IMR-90 (cell line): ENCODE measurements at regions not wholly inside any gene's neighbourhood (a gene's known extent, or its start where the extent isn't known, plus 50 kb on each side); places are given as distances from the start of the nearest gene placed in this dataset.

Source experiments
- ATAC-seq: fragments of 200-7000 bp; cut with Tn5 transposase; 2 replicates; pipeline ENCODE4 v1.9.1; 2020; ENCODE audit warnings: low read depth, mild to moderate bottlenecking, moderate library complexity
- BruUV-seq: library from RNA; stranded (reverse); fragments of 400-500 nt; replicated peaks from 2 replicates; lab custom pipeline; 2021; lab: Mats Ljungman, UMichigan
- CTCF ChIA-PET: fragments of 300-600 bp; formaldehyde crosslinking; extraction: SDS; loops from one replicate; lab custom pipeline; 2021; ENCODE audit warnings: antibody characterized with exemption; lab: Yijun Ruan, JAX
- POLR2A ChIA-PET: fragments of 300-600 bp; sonication (Branson Sonifier 250); formaldehyde crosslinking; loops from one replicate; lab custom pipeline; 2022; ENCODE audit warnings: antibody characterized with exemption; ENCODE audit not compliant: unreplicated experiment; lab: Charles Lee
- DNase-seq: peaks from one replicate; pipeline ENCODE4 v3.0.0; 2013
- H2AFZ ChIP-seq: replicated peaks from 2 replicates; pipeline ENCODE3; 2013; ENCODE audit warnings: low read length, mild to moderate bottlenecking; ENCODE audit not compliant: poor library complexity
- H2AK5ac ChIP-seq: 2 replicates; pipeline ENCODE4 v1.6.1; 2013; ENCODE audit warnings: low read depth, low read length, inconsistent platforms
- H2AK9ac ChIP-seq: replicated peaks from 2 replicates; pipeline ENCODE3; 2013; ENCODE audit warnings: mild to moderate bottlenecking, low read depth, low read length, moderate library complexity; ENCODE audit not compliant: poor library complexity
- H2BK120ac ChIP-seq: 2 replicates; pipeline ENCODE4 v1.6.1; 2013; ENCODE audit warnings: low read depth, low read length, inconsistent platforms
- H2BK15ac ChIP-seq: 3 replicates; pipeline ENCODE4 v1.6.1; 2013; ENCODE audit warnings: low read depth, low read length, inconsistent platforms
- H2BK20ac ChIP-seq: 2 replicates; pipeline ENCODE4 v1.6.1; 2013; ENCODE audit warnings: low read depth, mild to moderate bottlenecking, inconsistent platforms, low read length, moderate library complexity
- H2BK5ac ChIP-seq: 2 replicates; pipeline ENCODE4 v1.6.1; 2013; ENCODE audit warnings: mild to moderate bottlenecking, low read depth, low read length, inconsistent platforms; ENCODE audit not compliant: poor library complexity, severe bottlenecking
- H3K14ac ChIP-seq: replicated peaks from 2 replicates; pipeline ENCODE4 v1.6.1; 2013; ENCODE audit warnings: low read depth, low read length, inconsistent platforms
- H3K18ac ChIP-seq: 2 replicates; pipeline ENCODE4 v1.6.1; 2013; ENCODE audit warnings: low read depth, low read length, control low read depth
- H3K23ac ChIP-seq: 2 replicates; pipeline ENCODE4 v1.6.1; 2013; ENCODE audit warnings: low read depth, low read length, inconsistent platforms
- H3K27ac ChIP-seq: 2 replicates; pipeline ENCODE4 v1.5.1; 2013; ENCODE audit warnings: mild to moderate bottlenecking, control low read depth, low read length; ENCODE audit not compliant: insufficient read depth
- H3K27me3 ChIP-seq: 2 replicates; pipeline ENCODE4 v1.6.1; 2013; ENCODE audit warnings: low read length; ENCODE audit not compliant: control insufficient read depth, insufficient read depth
- H3K36me3 ChIP-seq: 2 replicates; pipeline ENCODE4 v1.6.1; 2013; ENCODE audit warnings: low read length, mixed read lengths; ENCODE audit not compliant: control insufficient read depth, insufficient read depth
- H3K4ac ChIP-seq: 2 replicates; pipeline ENCODE4 v1.6.1; 2013; ENCODE audit warnings: low read depth, low read length, inconsistent platforms
- H3K4me1 ChIP-seq: 2 replicates; pipeline ENCODE4 v1.6.1; 2013; ENCODE audit warnings: low read length, mixed read lengths; ENCODE audit not compliant: control insufficient read depth, insufficient read depth
- H3K4me2 ChIP-seq: 2 replicates; pipeline ENCODE4 v1.6.1; 2013; ENCODE audit warnings: low read depth, mild to moderate bottlenecking, control low read depth, low read length, moderate library complexity
- H3K4me3 ChIP-seq: 2 replicates; pipeline ENCODE4 v1.5.1; 2013; ENCODE audit warnings: low read depth, mild to moderate bottlenecking, control low read depth, low read length, moderate library complexity; ENCODE audit not compliant: insufficient read depth
- H3K56ac ChIP-seq: 2 replicates; pipeline ENCODE4 v1.6.1; 2013; ENCODE audit warnings: low read length, inconsistent platforms; ENCODE audit not compliant: insufficient read depth; ENCODE audit errors: extremely low read depth
- H3K79me1 ChIP-seq, 2 experiments: 2 replicates each; pipeline ENCODE4 v1.6.1; 2013; ENCODE audit warnings: low read length in 2 of 2, inconsistent platforms in 1 of 2, low read depth in 1 of 2
- H3K9ac ChIP-seq: 2 replicates; pipeline ENCODE4 v1.6.1; 2013; ENCODE audit warnings: low read depth, low read length, control low read depth
- H3K9me1 ChIP-seq: 2 replicates; pipeline ENCODE4 v1.6.1; 2013; ENCODE audit warnings: low read length, inconsistent platforms; ENCODE audit not compliant: insufficient read depth
- H3K9me3 ChIP-seq: 2 replicates; pipeline ENCODE4 v1.6.1; 2013; ENCODE audit warnings: low read length; ENCODE audit not compliant: control insufficient read depth, insufficient read depth
- H4K20me1 ChIP-seq: 2 replicates; pipeline ENCODE4 v1.6.1; 2013; ENCODE audit warnings: low read length, inconsistent platforms; ENCODE audit not compliant: insufficient read depth
- H4K5ac ChIP-seq: 2 replicates; pipeline ENCODE4 v1.6.1; 2013; ENCODE audit warnings: mild to moderate bottlenecking, low read depth, low read length, control low read depth
- H4K8ac ChIP-seq, 2 experiments: 2 replicates each; pipeline ENCODE4 v1.6.1; 2013; ENCODE audit warnings: low read depth in 2 of 2, low read length in 2 of 2, control low read depth in 1 of 2, inconsistent platforms in 1 of 2
- H4K91ac ChIP-seq: 2 replicates; pipeline ENCODE4 v1.6.1; 2013; ENCODE audit warnings: low read depth, low read length, inconsistent platforms; ENCODE audit not compliant: insufficient read depth
- BHLHE40 ChIP-seq: fragments of 150-350 bp; IDR thresholded peaks from 2 replicates; pipeline ENCODE4 v1.6.1; 2016; ENCODE audit warnings: mild to moderate bottlenecking, low read depth, low read length
- CEBPB ChIP-seq: IDR thresholded peaks from 2 replicates; pipeline ENCODE4 v1.6.1; 2012; ENCODE audit warnings: low read depth, low read length, improper control_type of control experiment
- CHD1 ChIP-seq: IDR thresholded peaks from 2 replicates; pipeline ENCODE4 v1.6.1; 2012; ENCODE audit warnings: low read depth, low read length, improper control_type of control experiment
- FOS ChIP-seq: fragments of 150-350 bp; IDR thresholded peaks from 2 replicates; pipeline ENCODE4 v1.6.1; 2016; ENCODE audit warnings: low read depth, low read length
- MAZ ChIP-seq: IDR thresholded peaks from 2 replicates; pipeline ENCODE4 v1.6.1; 2012; ENCODE audit warnings: low read depth, mild to moderate bottlenecking, low read length, improper control_type of control experiment, moderate library complexity, borderline replicate concordance
- NFE2L2 ChIP-seq: fragments of 150-350 bp; IDR thresholded peaks from 2 replicates; pipeline ENCODE4 v1.6.1; 2016; ENCODE audit warnings: low read depth, mild to moderate bottlenecking, low read length
- POLR2A ChIP-seq: IDR thresholded peaks from 2 replicates; pipeline ENCODE4 v1.6.1; 2012; ENCODE audit warnings: mild to moderate bottlenecking, low read depth, low read length
- RAD21 ChIP-seq: IDR thresholded peaks from 2 replicates; pipeline ENCODE4 v1.6.1; 2012; ENCODE audit warnings: low read length, improper control_type of control experiment
- SMC3 ChIP-seq: fragments of 150-350 bp; IDR thresholded peaks from 2 replicates; pipeline ENCODE4 v1.6.1; 2016; ENCODE audit warnings: low read depth, mild to moderate bottlenecking, antibody characterized with exemption, low read length, moderate library complexity
- WGBS, 2 experiments: methylation state at CpG; one replicate each; pipeline versions ENCODE4 v1.1.5 to v1.1.7; 2013; ENCODE audit warnings: missing lambda C conversion rate in 2 of 2; ENCODE audit not compliant: insufficient read length in 1 of 2; ENCODE audit errors: extremely low coverage in 2 of 2; 5-methylcytosine and 5-hydroxymethylcytosine counted together
- dilution Hi-C: fragments of 300-500 bp; cut with HindIII; formaldehyde crosslinking; loops from one replicate; pipeline ENCODE4 v1.14.3; 2018; ENCODE audit warnings: low sequenced_read_pairs; ENCODE audit not compliant: unreplicated experiment
- in situ Hi-C: fragments of 300-500 bp; cut with MboI; formaldehyde crosslinking; loops from 3 replicates; pipeline ENCODE4 v1.14.3; 2019; ENCODE audit warnings: low sequenced_read_pairs, inconsistent platforms, mixed read lengths
- intact Hi-C: fragments of 100-400 bp; cut with micrococcal nuclease; formaldehyde crosslinking; loops from 2 replicates; pipeline ENCODE4 v1.10.0; 2022
- TF ChIP-seq, protein P1 (sequence below): fragments of 150-350 bp; IDR thresholded peaks from 2 replicates; pipeline ENCODE4 v1.6.1; 2016; ENCODE audit warnings: low read depth, mild to moderate bottlenecking, low read length, moderate library complexity, borderline replicate concordance
- TF ChIP-seq, protein P2 (sequence below): fragments of 150-350 bp; IDR thresholded peaks from 2 replicates; pipeline ENCODE4 v1.6.1; 2017; ENCODE audit warnings: mild to moderate bottlenecking, antibody characterized with exemption, low read length, low read depth

DNA sequence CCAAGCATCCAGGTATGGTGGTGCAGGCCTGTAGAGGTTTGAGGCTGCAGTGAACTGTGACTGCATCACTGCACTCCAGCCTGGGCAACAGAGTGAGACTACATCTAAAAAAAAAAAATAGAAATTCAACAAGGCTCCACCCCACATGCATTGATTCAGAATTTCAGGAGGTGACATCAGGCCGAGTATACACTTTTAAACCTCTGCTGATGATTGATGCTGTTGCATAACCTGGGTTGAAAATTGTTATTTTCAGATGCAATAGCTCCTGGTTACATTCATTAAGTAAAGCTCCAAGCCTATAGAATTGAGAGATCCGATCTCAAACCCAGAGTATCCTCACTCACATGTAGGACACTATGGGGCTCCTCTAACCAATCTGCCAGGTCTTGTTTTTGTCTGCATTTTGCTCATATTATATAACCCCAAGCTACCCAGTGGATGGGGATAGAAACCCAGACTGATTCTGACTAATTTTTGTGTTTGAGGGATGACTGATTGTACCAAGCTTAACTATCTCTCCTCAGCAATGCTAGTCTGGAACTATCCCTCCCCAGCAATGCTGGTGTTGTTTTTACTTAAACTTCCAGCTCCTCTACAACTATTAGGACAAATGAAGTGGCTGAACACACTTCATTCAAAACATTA lies 123.5 kb upstream of the PREP start:
- Histone ChIP-seq H2AK9ac (no peak overlapping the region), H3K36me3 (no peaks in the 10 kb centered on the region; the same call in 1 of the 2 replicates), H3K9me3 (no peaks in the 10 kb centered on the region), H3K79me1 (no peaks in the 10 kb centered on the region), H3K56ac (no peak overlapping the region), H3K4me1 (peaks cover 2% of the 10 kb centered on the region; the same call in 1 of the 2 replicates), H3K9me1 (no peaks in the 10 kb centered on the region; the same call in 1 of the 2 replicates), H2BK15ac (no peak overlapping the region), H4K20me1 (no peaks in the 10 kb centered on the region), H2AFZ (no peak overlapping the region), H3K27me3 (no peaks in the 10 kb centered on the region), H2BK5ac (no peak overlapping the region), H3K4ac (no peak overlapping the region), H3K23ac (no peak overlapping the region), H4K5ac (no peak overlapping the region), H4K8ac (no peak overlapping the region), H3K4me3 (no peak overlapping the region), H2AK5ac (no peak overlapping the region), H3K14ac (no peak overlapping the region), H3K4me2 (no peak overlapping the region), H3K9ac (no peak overlapping the region), H3K27ac (no peak overlapping the region), H2BK120ac (no peak overlapping the region), H2BK20ac (no peak overlapping the region), H4K91ac (no peak overlapping the region), H3K18ac (no peak overlapping the region)
- intact Hi-C loops (no loop called here), dilution Hi-C loops (no loop called here), in situ Hi-C loops (no loop called here)
- ChIA-PET CTCF (no interaction called here), POLR2A (no interaction called here)
- no CpG with 5 or more reads among the region's 2 CpGs for WGBS, 2 experiments
- ATAC-seq: no peak
- TF ChIP-seq, protein P1, sequence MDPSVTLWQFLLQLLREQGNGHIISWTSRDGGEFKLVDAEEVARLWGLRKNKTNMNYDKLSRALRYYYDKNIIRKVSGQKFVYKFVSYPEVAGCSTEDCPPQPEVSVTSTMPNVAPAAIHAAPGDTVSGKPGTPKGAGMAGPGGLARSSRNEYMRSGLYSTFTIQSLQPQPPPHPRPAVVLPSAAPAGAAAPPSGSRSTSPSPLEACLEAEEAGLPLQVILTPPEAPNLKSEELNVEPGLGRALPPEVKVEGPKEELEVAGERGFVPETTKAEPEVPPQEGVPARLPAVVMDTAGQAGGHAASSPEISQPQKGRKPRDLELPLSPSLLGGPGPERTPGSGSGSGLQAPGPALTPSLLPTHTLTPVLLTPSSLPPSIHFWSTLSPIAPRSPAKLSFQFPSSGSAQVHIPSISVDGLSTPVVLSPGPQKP: no peak
- TF ChIP-seq NFE2L2: no peak
- TF ChIP-seq MAZ: no peak
- TF ChIP-seq FOS: no peak
- no peak for TF ChIP-seq RAD21
- no peak for TF ChIP-seq CHD1
- TF ChIP-seq, protein P2, sequence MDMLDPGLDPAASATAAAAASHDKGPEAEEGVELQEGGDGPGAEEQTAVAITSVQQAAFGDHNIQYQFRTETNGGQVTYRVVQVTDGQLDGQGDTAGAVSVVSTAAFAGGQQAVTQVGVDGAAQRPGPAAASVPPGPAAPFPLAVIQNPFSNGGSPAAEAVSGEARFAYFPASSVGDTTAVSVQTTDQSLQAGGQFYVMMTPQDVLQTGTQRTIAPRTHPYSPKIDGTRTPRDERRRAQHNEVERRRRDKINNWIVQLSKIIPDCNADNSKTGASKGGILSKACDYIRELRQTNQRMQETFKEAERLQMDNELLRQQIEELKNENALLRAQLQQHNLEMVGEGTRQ: no peak
- TF ChIP-seq BHLHE40: no peak
- no peak for TF ChIP-seq SMC3
- no peak for TF ChIP-seq CEBPB
- TF ChIP-seq POLR2A: no peak
- BruUV-seq: no TSS peak
- DNase-seq: no peak
